IPS DF 4.7 (cell line): ENCODE measurements at regions not wholly inside any gene's neighbourhood (a gene's known extent, or its start where the extent isn't known, plus 50 kb on each side); places are given as distances from the start of the nearest gene placed in this dataset.

Experiments used
- DNase-seq: peaks from one replicate; pipeline ENCODE4 v3.0.0-alpha.2; 2013; ENCODE audit warnings: low spot score; ENCODE audit errors: extremely low read depth

- no peak for DNase-seq
Measured at GRCh38 chr14:85273099-85273677, 256.8 kb upstream of the FLRT2 start.

- DNase-seq: no peak
Measured at GRCh38 chr14:85273952-85274351, 256.0 kb upstream of the FLRT2 start.

- DNase-seq: no peak
Measured at GRCh38 chr14:85276161-85276978, 253.6 kb upstream of the FLRT2 start.

GRCh38 chr14:85276979-85277228 is 253.0 kb upstream of the FLRT2 start:
- no peak for DNase-seq

- no peak for DNase-seq
Measured at GRCh38 chr14:85279407-85279806, 250.5 kb upstream of the FLRT2 start.

GRCh38 chr14:85280074-85280473 is 249.9 kb upstream of the FLRT2 start:
- no peak for DNase-seq

GRCh38 chr14:85281921-85282320 is 248.0 kb upstream of the FLRT2 start:
- DNase-seq: no peak

- DNase-seq: no peak
Measured at GRCh38 chr14:85288041-85288440, 241.9 kb upstream of the FLRT2 start.

GRCh38 chr14:85291731-85292130 is 238.2 kb upstream of the FLRT2 start:
- no peak for DNase-seq

- no peak for DNase-seq
Measured at GRCh38 chr14:85293612-85294234, 236.2 kb upstream of the FLRT2 start.

- no peak for DNase-seq
Measured at GRCh38 chr14:85295318-85295717, 234.6 kb upstream of the FLRT2 start.

- no peak for DNase-seq
Measured at GRCh38 chr14:85296456-85297210, 233.3 kb upstream of the FLRT2 start.

GRCh38 chr14:85300107-85300506 is 229.8 kb upstream of the FLRT2 start:
- DNase-seq: no peak

- DNase-seq: no peak
Measured at GRCh38 chr14:85301506-85301905, 228.4 kb upstream of the FLRT2 start.

- DNase-seq: no peak
Measured at GRCh38 chr14:85306024-85306423, 223.9 kb upstream of the FLRT2 start.

- no peak for DNase-seq
Measured at GRCh38 chr14:85308531-85309300, 221.2 kb upstream of the FLRT2 start.

- DNase-seq: no peak
Measured at GRCh38 chr14:85310491-85311272, 219.3 kb upstream of the FLRT2 start.

GRCh38 chr14:85313560-85314207 is 216.3 kb upstream of the FLRT2 start:
- no peak for DNase-seq

GRCh38 chr14:85315290-85315689 is 214.7 kb upstream of the FLRT2 start:
- no peak for DNase-seq

GRCh38 chr14:85315733-85316290 is 214.1 kb upstream of the FLRT2 start:
- DNase-seq: no peak
